Parathyroid adenoma (tissue), 2 donors: ENCODE measurements at regions not wholly inside any gene's neighbourhood (a gene's known extent, or its start where the extent isn't known, plus 50 kb on each side); places are given as distances from the start of the nearest gene placed in this dataset.
"Not testable (repeated sequence)": the region's sequence is repeated elsewhere in the genome, so short reads cannot be mapped to it uniquely, and the experiment has no call there.

Experiments
- H2AFZ ChIP-seq: fragments of 300-600 bp; sonication (generic); one replicate; pipeline ENCODE4 v1.7.0; 2017; ENCODE audit warnings: antibody characterized with exemption, mild to moderate bottlenecking
- H3K27ac ChIP-seq: fragments of 300-600 bp; sonication (generic); one replicate; pipeline ENCODE4 v1.7.0; 2017
- H3K27me3 ChIP-seq: fragments of 300-600 bp; sonication (generic); one replicate; pipeline ENCODE4 v1.7.0; 2017; ENCODE audit warnings: low read length; ENCODE audit not compliant: control insufficient read depth, insufficient read depth
- H3K36me3 ChIP-seq: fragments of 300-600 bp; sonication (generic); one replicate; pipeline ENCODE4 v1.7.0; 2017; ENCODE audit warnings: low read length; ENCODE audit not compliant: control insufficient read depth, insufficient read depth
- H3K4me1 ChIP-seq: fragments of 300-600 bp; sonication (generic); one replicate; pipeline ENCODE4 v1.7.0; 2017; ENCODE audit warnings: control low read depth
- H3K4me2 ChIP-seq: fragments of 300-600 bp; sonication (generic); one replicate; pipeline ENCODE4 v1.7.0; 2017; ENCODE audit warnings: low read length
- H3K4me3 ChIP-seq: fragments of 300-600 bp; sonication (generic); one replicate; pipeline ENCODE4 v1.7.0; 2017; ENCODE audit warnings: low read depth, low read length
- H3K79me2 ChIP-seq: fragments of 300-600 bp; sonication (generic); one replicate; pipeline ENCODE4 v1.7.0; 2017; ENCODE audit warnings: control low read depth
- H3K9ac ChIP-seq: fragments of 300-600 bp; sonication (generic); one replicate; pipeline ENCODE4 v1.7.0; 2017; ENCODE audit warnings: mild to moderate bottlenecking
- H3K9me3 ChIP-seq: fragments of 300-600 bp; sonication (generic); one replicate; pipeline ENCODE4 v1.7.0; 2017; ENCODE audit warnings: low read length; ENCODE audit not compliant: control insufficient read depth
- TF ChIP-seq, protein P1 (sequence below): fragments of 300-600 bp; sonication (generic); IDR thresholded peaks from one replicate; pipeline ENCODE4 v1.7.0; 2017; ENCODE audit warnings: antibody characterized with exemption, mild to moderate bottlenecking
- donor health status: primary hyperparathyroidism.

DNA sequence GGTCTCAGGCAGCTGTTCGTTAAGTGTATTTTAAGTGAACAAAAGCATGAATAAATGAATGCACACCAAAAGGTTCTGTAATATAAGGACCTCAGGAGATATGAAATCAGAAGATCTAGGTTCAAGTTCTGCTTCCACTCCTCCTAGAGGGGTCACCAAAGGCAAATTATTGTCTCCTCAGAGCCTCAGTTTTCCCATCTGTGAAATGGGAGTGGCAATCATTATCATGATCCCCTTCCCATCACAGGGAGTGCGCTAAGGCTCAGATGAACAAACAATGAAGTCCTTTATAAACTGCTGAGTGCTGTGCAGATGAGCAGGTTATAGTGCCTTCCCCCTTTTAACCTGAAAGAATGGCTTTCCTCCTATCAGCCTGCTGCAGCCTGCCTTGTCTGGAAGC, 248.3 kb upstream of the C16orf82 start:
- TF ChIP-seq, protein P1, sequence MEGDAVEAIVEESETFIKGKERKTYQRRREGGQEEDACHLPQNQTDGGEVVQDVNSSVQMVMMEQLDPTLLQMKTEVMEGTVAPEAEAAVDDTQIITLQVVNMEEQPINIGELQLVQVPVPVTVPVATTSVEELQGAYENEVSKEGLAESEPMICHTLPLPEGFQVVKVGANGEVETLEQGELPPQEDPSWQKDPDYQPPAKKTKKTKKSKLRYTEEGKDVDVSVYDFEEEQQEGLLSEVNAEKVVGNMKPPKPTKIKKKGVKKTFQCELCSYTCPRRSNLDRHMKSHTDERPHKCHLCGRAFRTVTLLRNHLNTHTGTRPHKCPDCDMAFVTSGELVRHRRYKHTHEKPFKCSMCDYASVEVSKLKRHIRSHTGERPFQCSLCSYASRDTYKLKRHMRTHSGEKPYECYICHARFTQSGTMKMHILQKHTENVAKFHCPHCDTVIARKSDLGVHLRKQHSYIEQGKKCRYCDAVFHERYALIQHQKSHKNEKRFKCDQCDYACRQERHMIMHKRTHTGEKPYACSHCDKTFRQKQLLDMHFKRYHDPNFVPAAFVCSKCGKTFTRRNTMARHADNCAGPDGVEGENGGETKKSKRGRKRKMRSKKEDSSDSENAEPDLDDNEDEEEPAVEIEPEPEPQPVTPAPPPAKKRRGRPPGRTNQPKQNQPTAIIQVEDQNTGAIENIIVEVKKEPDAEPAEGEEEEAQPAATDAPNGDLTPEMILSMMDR, result no peak
- H3K9ac ChIP-seq, result no peak overlapping the region
- no peak overlapping the region for H3K27ac ChIP-seq
- no peak overlapping the region for H3K4me2 ChIP-seq
- H3K9me3 ChIP-seq, result no peaks in the 10 kb centered on the region
- H3K4me3 ChIP-seq, result no peak overlapping the region
- no peaks in the 10 kb centered on the region for H3K79me2 ChIP-seq
- no peaks in the 10 kb centered on the region for H3K27me3 ChIP-seq
- no peaks in the 10 kb centered on the region for H3K4me1 ChIP-seq
- H2AFZ ChIP-seq, result no peak overlapping the region
- no peaks in the 10 kb centered on the region for H3K36me3 ChIP-seq

- Histone ChIP-seq H3K4me2 (no peak overlapping the region), H3K9me3 (no peaks in the 10 kb centered on the region), H3K27me3 (no peaks in the 10 kb centered on the region), H3K36me3 (no peaks in the 10 kb centered on the region), H3K4me3 (no peak overlapping the region), H3K79me2 (no peaks in the 10 kb centered on the region), H3K27ac (no peak overlapping the region), H3K9ac (no peak overlapping the region), H3K4me1 (no peaks in the 10 kb centered on the region), H2AFZ (no peak overlapping the region)
- TF ChIP-seq, protein P1, result no peak
Observed at GRCh38 chr16:26824469-26824868, 242.3 kb upstream of the C16orf82 start.

DNA sequence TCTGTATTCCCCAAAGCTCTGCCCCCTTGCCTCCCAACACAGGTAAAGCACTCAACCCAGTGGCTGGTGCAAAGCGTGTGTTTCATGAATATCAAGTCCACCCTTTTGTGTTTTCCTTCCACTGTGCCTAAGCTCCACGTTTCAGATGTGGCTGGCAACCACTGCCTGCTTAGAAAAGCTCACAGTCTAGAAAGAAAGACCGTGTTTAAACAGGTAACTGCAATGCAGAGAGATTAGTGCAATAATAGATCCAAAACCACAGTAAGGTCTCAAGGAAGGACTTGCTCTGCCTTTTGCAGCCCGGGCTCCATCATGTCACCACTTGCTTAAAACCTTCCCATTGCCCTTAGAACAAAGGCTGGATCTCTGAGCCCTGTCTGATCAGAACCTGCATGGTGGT, 240.2 kb upstream of the C16orf82 start:
- Histone ChIP-seq H3K4me3 (no peak overlapping the region), H3K4me1 (no peaks in the 10 kb centered on the region), H3K4me2 (no peak overlapping the region), H3K9me3 (no peaks in the 10 kb centered on the region), H3K27ac (no peak overlapping the region), H3K36me3 (no peaks in the 10 kb centered on the region), H3K27me3 (no peaks in the 10 kb centered on the region), H2AFZ (no peak overlapping the region), H3K9ac (no peak overlapping the region), H3K79me2 (no peaks in the 10 kb centered on the region)
- TF ChIP-seq, protein P1, result no peak

- Histone ChIP-seq H3K4me1 (no peaks in the 10 kb centered on the region), H3K27ac (no peak overlapping the region), H3K9ac (no peak overlapping the region), H3K27me3 (no peaks in the 10 kb centered on the region), H3K4me2 (no peak overlapping the region), H3K4me3 (no peak overlapping the region), H3K36me3 (no peaks in the 10 kb centered on the region), H3K9me3 (no peaks in the 10 kb centered on the region), H3K79me2 (no peaks in the 10 kb centered on the region), H2AFZ (no peak overlapping the region)
- TF ChIP-seq, protein P1, result no peak
Observed at GRCh38 chr16:26827386-26827785, 239.3 kb upstream of the C16orf82 start.

GRCh38 chr16:26830428-26831127, 236.1 kb upstream of the C16orf82 start:
- Histone ChIP-seq H3K9ac (no peak overlapping the region), H3K36me3 (no peaks in the 10 kb centered on the region), H3K4me1 (no peaks in the 10 kb centered on the region), H3K9me3 (no peaks in the 10 kb centered on the region), H3K4me2 (no peak overlapping the region), H3K4me3 (no peak overlapping the region), H2AFZ (no peak overlapping the region), H3K79me2 (no peaks in the 10 kb centered on the region), H3K27me3 (no peaks in the 10 kb centered on the region), H3K27ac (no peak overlapping the region)
- TF ChIP-seq, protein P1, result no peak

- not testable (repeated sequence) for H3K4me2 ChIP-seq, H3K4me3 ChIP-seq, H3K27me3 ChIP-seq, H3K36me3 ChIP-seq, H3K79me2 ChIP-seq, H3K27ac ChIP-seq, H3K9ac ChIP-seq, H3K9me3 ChIP-seq, H2AFZ ChIP-seq, H3K4me1 ChIP-seq
Observed at GRCh38 chr16:26836114-26836513, 230.6 kb upstream of the C16orf82 start.
